H1 (cell line): ENCODE measurements at regions not wholly inside any gene's neighbourhood (a gene's known extent, or its start where the extent isn't known, plus 50 kb on each side); places are given as distances from the start of the nearest gene placed in this dataset.

Experiments
- CTCF ChIA-PET: fragments of 300-600 bp; sonication (Branson Sonifier 250); formaldehyde crosslinking; loops from one replicate; lab custom pipeline; 2021; ENCODE audit not compliant: partially characterized antibody; lab: Charles Lee
- POLR2A ChIA-PET: fragments of 300-600 bp; sonication (Branson Sonifier 250); formaldehyde crosslinking; loops from one replicate; lab custom pipeline; 2021; ENCODE audit warnings: inconsistent platforms; ENCODE audit not compliant: partially characterized antibody; lab: Charles Lee
- DNase-seq, 2 experiments: peaks; one replicate each; pipeline versions ENCODE4 v3.0.0 to v3.0.0-alpha.2; 2010 to 2022; ENCODE audit warnings: low spot score in 2 of 2, low read depth in 1 of 2, mixed read lengths in 1 of 2
- FAIRE-seq: peaks from 2 replicates; lab custom pipeline; 2011; peaks lifted over from hg19 to GRCh38; lab: Jason Lieb, UNC
- H2AFZ ChIP-seq: 2 replicates; pipeline ENCODE4 v1.8.1; 2012; ENCODE audit warnings: low read length, inconsistent platforms
- H2AK5ac ChIP-seq: 2 replicates; pipeline ENCODE4 v1.6.1; 2013; ENCODE audit warnings: low read depth, low read length
- H2BK120ac ChIP-seq: replicated peaks from 2 replicates; pipeline ENCODE3; 2013; ENCODE audit warnings: low read depth, low read length, inconsistent platforms
- H2BK12ac ChIP-seq: 2 replicates; pipeline ENCODE4 v1.6.1; 2013; ENCODE audit warnings: low read depth, low read length
- H2BK15ac ChIP-seq: 2 replicates; pipeline ENCODE4 v1.6.1; 2013; ENCODE audit warnings: low read length
- H2BK20ac ChIP-seq: 2 replicates; pipeline ENCODE4 v1.6.1; 2013; ENCODE audit warnings: low read length
- H2BK5ac ChIP-seq: 2 replicates; pipeline ENCODE4 v1.6.1; 2013; ENCODE audit warnings: low read depth, low read length
- H3K14ac ChIP-seq: 2 replicates; pipeline ENCODE4 v1.6.1; 2013; ENCODE audit warnings: inconsistent platforms; ENCODE audit not compliant: insufficient read length
- H3K18ac ChIP-seq: 2 replicates; pipeline ENCODE4 v1.6.1; 2013; ENCODE audit warnings: low read length; ENCODE audit errors: extremely low read depth
- H3K23ac ChIP-seq: 2 replicates; pipeline ENCODE4 v1.6.1; 2013; ENCODE audit warnings: inconsistent platforms; ENCODE audit not compliant: insufficient read length
- H3K23me2 ChIP-seq: 2 replicates; pipeline ENCODE4 v1.6.1; 2013; ENCODE audit warnings: low read depth, low read length
- H3K27ac ChIP-seq: 2 replicates; pipeline ENCODE4 v1.6.1; 2011; ENCODE audit warnings: low read depth, low read length, inconsistent platforms
- H3K27me3 ChIP-seq, 4 experiments: replicated peaks in 1 of 4; 1 replicate in 1 of 4; 2 replicates in 3 of 4; pipeline versions ENCODE4 v1.6.1 to v1.8.1; 2011 to 2013; ENCODE audit warnings: low read length in 3 of 4, mild to moderate bottlenecking in 3 of 4, inconsistent platforms in 2 of 4, mixed read lengths in 2 of 4, moderate library complexity in 1 of 4; ENCODE audit not compliant: control insufficient read depth in 3 of 4, insufficient read depth in 3 of 4; ENCODE audit errors: extremely low read depth in 1 of 4
- H3K36me3 ChIP-seq, 4 experiments: 2 replicates each; pipeline versions ENCODE4 v1.6.1 to v1.8.1; 2011 to 2013; ENCODE audit warnings: mild to moderate bottlenecking in 4 of 4, low read length in 3 of 4, moderate library complexity in 2 of 4, control low read depth in 1 of 4, inconsistent platforms in 1 of 4; ENCODE audit not compliant: insufficient read depth in 4 of 4, control insufficient read depth in 2 of 4
- H3K4ac ChIP-seq: replicated peaks from 2 replicates; pipeline ENCODE3; 2013; ENCODE audit warnings: low read length, low read depth, mixed read lengths, inconsistent platforms; ENCODE audit not compliant: insufficient read length
- H3K4me1 ChIP-seq, 4 experiments: replicated peaks in 1 of 4; 1 replicate in 1 of 4; 2 replicates in 3 of 4; pipeline versions ENCODE4 v1.6.1 to v1.8.1; 2011 to 2013; ENCODE audit warnings: low read length in 3 of 4, inconsistent platforms in 2 of 4, mixed read lengths in 1 of 4; ENCODE audit not compliant: insufficient read depth in 4 of 4, control insufficient read depth in 3 of 4
- H3K4me2 ChIP-seq, 2 experiments: 2 replicates each; pipeline versions ENCODE4 v1.6.1 to v1.8.1; 2011 to 2013; ENCODE audit warnings: low read depth in 2 of 2, low read length in 2 of 2, control low read depth in 1 of 2, inconsistent platforms in 1 of 2, mild to moderate bottlenecking in 1 of 2; ENCODE audit not compliant: insufficient read depth in 1 of 2
- H3K4me3 ChIP-seq, 4 experiments: fragments of 200-600, 300-600 bp in 1 of 4; sonication (generic), shearing (Covaris generic), sonication (Bioruptor Twin) in 1 of 4; 2 replicates each; pipeline versions ENCODE4 v1.5.1 to v1.8.1; 2011 to 2016; ENCODE audit warnings: low read length in 4 of 4, low read depth in 3 of 4, control low read depth in 2 of 4, inconsistent platforms in 2 of 4, mild to moderate bottlenecking in 2 of 4, mixed read lengths in 1 of 4, moderate library complexity in 1 of 4; ENCODE audit not compliant: insufficient read depth in 2 of 4; ENCODE audit errors: extremely low read depth in 1 of 4
- H3K56ac ChIP-seq: replicated peaks from 2 replicates; pipeline ENCODE3; 2013; ENCODE audit warnings: low read depth, mild to moderate bottlenecking, mixed read lengths, low read length, inconsistent platforms; ENCODE audit not compliant: insufficient read length
- H3K79me1 ChIP-seq: 2 replicates; pipeline ENCODE4 v1.6.1; 2013; ENCODE audit warnings: low read depth, low read length, control low read depth
- H3K79me2 ChIP-seq, 2 experiments: 2 replicates each; pipeline versions ENCODE4 v1.6.1 to v1.8.1; 2012 to 2013; ENCODE audit warnings: low read length in 2 of 2, mild to moderate bottlenecking in 2 of 2, inconsistent platforms in 1 of 2; ENCODE audit not compliant: insufficient read depth in 2 of 2, control insufficient read depth in 1 of 2
- H3K9ac ChIP-seq, 4 experiments: replicated peaks in 1 of 4; 1 replicate in 1 of 4; 2 replicates in 3 of 4; pipeline versions ENCODE4 v1.6.1 to v1.8.1; 2011 to 2013; ENCODE audit warnings: low read depth in 3 of 4, low read length in 3 of 4, control low read depth in 2 of 4, mild to moderate bottlenecking in 2 of 4, moderate library complexity in 2 of 4, inconsistent platforms in 1 of 4; ENCODE audit errors: extremely low read depth in 1 of 4
- H3K9me3 ChIP-seq, 2 experiments: 2 replicates each; pipeline versions ENCODE4 v1.6.1 to v1.8.1; 2012 to 2013; ENCODE audit warnings: mild to moderate bottlenecking in 2 of 2, moderate library complexity in 2 of 2, control low read depth in 1 of 2, inconsistent platforms in 1 of 2, low read depth in 1 of 2, low read length in 1 of 2, mixed read lengths in 1 of 2; ENCODE audit not compliant: insufficient read depth in 2 of 2
- H4K20me1 ChIP-seq, 2 experiments: replicated peaks in 1 of 2; 2 replicates each; pipeline versions ENCODE3 to v1.8.1; 2011 to 2013; ENCODE audit warnings: inconsistent platforms in 2 of 2, low read length in 2 of 2, mild to moderate bottlenecking in 1 of 2; ENCODE audit not compliant: insufficient read depth in 2 of 2, control insufficient read depth in 1 of 2
- H4K5ac ChIP-seq: 2 replicates; pipeline ENCODE4 v1.6.1; 2013; ENCODE audit warnings: low read length, low read depth, mixed read lengths, inconsistent platforms; ENCODE audit not compliant: insufficient read length
- H4K8ac ChIP-seq: 2 replicates; pipeline ENCODE4 v1.8.0; 2013; ENCODE audit warnings: mild to moderate bottlenecking, moderate library complexity, low read length, inconsistent platforms; ENCODE audit not compliant: insufficient read depth; ENCODE audit errors: extremely low read depth
- H4K91ac ChIP-seq: replicated peaks from 2 replicates; pipeline ENCODE3; 2013; ENCODE audit warnings: low read length, mixed read lengths, inconsistent platforms; ENCODE audit not compliant: insufficient read length
- BCL11A ChIP-seq, 2 experiments: IDR thresholded peaks; one replicate each; pipeline ENCODE4 v1.6.1; 2011; ENCODE audit warnings: low read depth in 2 of 2, low read length in 2 of 2, mild to moderate bottlenecking in 2 of 2
- CEBPB ChIP-seq: IDR thresholded peaks from 2 replicates; pipeline ENCODE4 v1.6.1; 2012; ENCODE audit warnings: low read depth, low read length
- CREB1 ChIP-seq: IDR thresholded peaks from 2 replicates; pipeline ENCODE4 v1.6.1; 2012; ENCODE audit warnings: inconsistent platforms
- GABPA ChIP-seq: IDR thresholded peaks from 2 replicates; pipeline ENCODE4 v1.6.1; 2011; ENCODE audit warnings: mild to moderate bottlenecking, low read length, moderate library complexity, borderline replicate concordance; ENCODE audit not compliant: insufficient read depth
- KDM4A ChIP-seq: IDR thresholded peaks from one replicate; pipeline ENCODE4 v1.7.1; 2012; ENCODE audit warnings: low read depth, mild to moderate bottlenecking, moderate library complexity, low read length, inconsistent platforms; ENCODE audit not compliant: severe bottlenecking
- POLR2A ChIP-seq, 2 experiments: IDR thresholded peaks; 1 replicate in 1 of 2; 2 replicates in 1 of 2; pipeline ENCODE4 v1.6.1; 2011; ENCODE audit warnings: low read depth in 2 of 2, low read length in 2 of 2, mild to moderate bottlenecking in 2 of 2; ENCODE audit errors: control extremely low read depth in 1 of 2
- RAD21 ChIP-seq, 2 experiments: IDR thresholded peaks in 1 of 2; conservative IDR thresholded peaks in 1 of 2; 2 replicates each; pipeline ENCODE4 v1.6.1; 2011; ENCODE audit warnings: low read depth in 2 of 2, low read length in 2 of 2, improper control_type of control experiment in 1 of 2, inconsistent platforms in 1 of 2, mild to moderate bottlenecking in 1 of 2, moderate library complexity in 1 of 2
- SAP30 ChIP-seq: fragments of 300-600 bp; sonication (generic); IDR thresholded peaks from 2 replicates; pipeline ENCODE4 v1.7.1; 2012; ENCODE audit warnings: low read length, moderate library complexity, mild to moderate bottlenecking, inconsistent platforms; ENCODE audit not compliant: insufficient read depth, insufficient replicate concordance
- SIN3A ChIP-seq, 2 experiments: IDR thresholded peaks in 1 of 2; conservative IDR thresholded peaks in 1 of 2; 2 replicates each; pipeline ENCODE4 v1.6.1; 2011 to 2012; ENCODE audit warnings: low read length in 2 of 2, improper control_type of control experiment in 1 of 2, low read depth in 1 of 2, mild to moderate bottlenecking in 1 of 2
- SIRT6 ChIP-seq: IDR thresholded peaks from one replicate; pipeline ENCODE4 v1.7.1; 2012; ENCODE audit warnings: low read length, inconsistent platforms
- SP2 ChIP-seq: IDR thresholded peaks from 2 replicates; pipeline ENCODE4 v1.6.1; 2012; ENCODE audit warnings: mild to moderate bottlenecking, low read length, inconsistent platforms
- SP4 ChIP-seq: IDR thresholded peaks from 2 replicates; pipeline ENCODE4 v1.6.1; 2012; ENCODE audit warnings: low read length, inconsistent platforms
- SUZ12 ChIP-seq: fragments of 200-600 bp; sonication (generic); IDR thresholded peaks from 2 replicates; pipeline ENCODE4 v1.6.1; 2012; ENCODE audit warnings: mild to moderate bottlenecking, inconsistent platforms, low read length, moderate library complexity, mixed read lengths
- TEAD4 ChIP-seq: IDR thresholded peaks from 2 replicates; pipeline ENCODE4 v1.6.1; 2012; ENCODE audit warnings: low read depth, low read length, inconsistent platforms, mixed read lengths
- WGBS, 2 experiments: shearing (Covaris generic) in 1 of 2; methylation state at CpG; one replicate each; pipeline versions ENCODE4 v1.1.6 to v1.1.7; 2013 to 2015; ENCODE audit warnings: low lambda C conversion rate in 2 of 2, mixed read lengths in 2 of 2, inconsistent platforms in 1 of 2, low coverage in 1 of 2, missing lambda C conversion rate in 1 of 2; ENCODE audit not compliant: insufficient replicate concordance in 2 of 2, insufficient coverage in 1 of 2, insufficient read length in 1 of 2; ENCODE audit errors: extremely low coverage in 1 of 2, missing lambda C conversion rate in 1 of 2; 5-methylcytosine and 5-hydroxymethylcytosine counted together
- TF ChIP-seq, protein P1 (sequence below): IDR thresholded peaks from 2 replicates; pipeline ENCODE4 v1.6.1; 2012; ENCODE audit warnings: inconsistent platforms

DNA sequence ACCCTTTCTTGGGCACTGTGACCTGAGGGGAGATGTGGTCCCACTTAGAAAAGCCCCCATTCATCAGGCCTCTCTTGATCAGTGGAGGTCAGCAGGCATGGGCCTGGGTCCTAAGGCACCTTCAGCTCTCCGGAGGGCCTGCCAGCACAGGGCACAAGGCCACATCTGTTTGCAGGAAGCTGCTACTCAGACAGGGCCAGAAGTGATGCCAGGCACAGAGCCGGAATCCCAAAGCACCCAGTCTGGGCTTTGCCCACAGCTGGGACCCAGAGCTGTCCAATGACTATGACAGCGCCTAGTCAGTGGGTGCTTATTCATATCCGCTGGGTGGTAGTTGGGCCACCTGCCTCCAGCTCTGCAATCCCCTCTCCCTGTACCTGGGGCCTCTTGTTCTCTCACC, 63.2 kb upstream of the ELN start:
- H3K23ac ChIP-seq, result no peak overlapping the region
- no peak overlapping the region for H3K9ac ChIP-seq
- ChIA-PET POLR2A (interaction anchor here (0.9 to 1.2 kb wide), 2 partner anchors 45 to 68 kb away, joined by 3 read pairs; no protein-coding TSS in a partner anchor), CTCF (interaction anchor here (1.1 to 1.8 kb wide), 3 partner anchors 9 to 167 kb away, joined by 3 to 6 read pairs (median 3); no protein-coding TSS in a partner anchor)
- H4K91ac ChIP-seq, result no peak overlapping the region
- no peak overlapping the region for H3K4me2 ChIP-seq
- no peak overlapping the region for H2BK5ac ChIP-seq
- H2BK120ac ChIP-seq, result no peak overlapping the region
- no peak for FAIRE-seq
- H4K5ac ChIP-seq, result no peak overlapping the region
- no peaks in the 10 kb centered on the region for H3K79me1 ChIP-seq
- no peak overlapping the region for H4K8ac ChIP-seq
- no peak overlapping the region for H3K4ac ChIP-seq
- H3K23me2 ChIP-seq, result peaks cover 4% of the 10 kb centered on the region; the same call in 1 of the 2 replicates
- H2AFZ ChIP-seq, result no peak overlapping the region
- no peak overlapping the region for H2BK12ac ChIP-seq
- H3K18ac ChIP-seq, result no peak overlapping the region
- no peak overlapping the region for H2AK5ac ChIP-seq
- H2BK20ac ChIP-seq, result no peak overlapping the region
- no peak overlapping the region for H3K56ac ChIP-seq
- no peak overlapping the region for H3K4me3 ChIP-seq
- no peaks in the 10 kb centered on the region for H3K27me3 ChIP-seq
- H4K20me1 ChIP-seq, result no peaks in the 10 kb centered on the region
- 95% methylated on average over 4 of the region's 4 CpGs; no CpG with 5 or more reads in 1 of the 2 experiments for WGBS, 2 experiments
- no peak overlapping the region for H3K27ac ChIP-seq
- no peak overlapping the region for H2BK15ac ChIP-seq
- DNase-seq, result no peak
- no peaks in the 10 kb centered on the region for H3K4me1 ChIP-seq
- H3K9me3 ChIP-seq, result peaks cover 0 to 11% of the 10 kb centered on the region in 2 experiments; a peak in 3 of 4 replicates
- no peaks in the 10 kb centered on the region for H3K79me2 ChIP-seq
- H3K14ac ChIP-seq, result no peak overlapping the region
- H3K36me3 ChIP-seq, result no peaks in the 10 kb centered on the region
- no peak for TF ChIP-seq GABPA
- TF ChIP-seq SP2, result no peak
- TF ChIP-seq SIRT6, result no peak
- TF ChIP-seq KDM4A, result no peak
- TF ChIP-seq, protein P1, sequence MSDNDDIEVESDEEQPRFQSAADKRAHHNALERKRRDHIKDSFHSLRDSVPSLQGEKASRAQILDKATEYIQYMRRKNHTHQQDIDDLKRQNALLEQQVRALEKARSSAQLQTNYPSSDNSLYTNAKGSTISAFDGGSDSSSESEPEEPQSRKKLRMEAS, result no peak
- TF ChIP-seq SUZ12, result no peak
- TF ChIP-seq CEBPB, result no peak
- TF ChIP-seq BCL11A (IDR thresholded peaks at IDR 0.05; ENCODE audit: low read depth in 2 of 2, low read length in 2 of 2), result no peak
- no peak for TF ChIP-seq SAP30
- TF ChIP-seq POLR2A (IDR thresholded peaks at IDR 0.05; ENCODE audit: control extremely low read depth in 1 of 2, low read depth in 2 of 2, low read length in 2 of 2), result no peak
- no peak for TF ChIP-seq SIN3A (conservative IDR thresholded peaks at IDR 0.05 in 1 of 2, IDR thresholded peaks at IDR 0.05 in 1 of 2; ENCODE audit: low read depth in 1 of 2, low read length in 2 of 2)
- TF ChIP-seq RAD21 (IDR thresholded peaks at IDR 0.05 in 1 of 2, conservative IDR thresholded peaks at IDR 0.05 in 1 of 2; ENCODE audit: low read depth in 2 of 2, low read length in 2 of 2), result no peak
- no peak for TF ChIP-seq SP4
- no peak for TF ChIP-seq CREB1
- TF ChIP-seq TEAD4, result no peak
